HG03139 (cell line): ENCODE measurements at regions not wholly inside any gene's neighbourhood (a gene's known extent, or its start where the extent isn't known, plus 50 kb on each side); places are given as distances from the start of the nearest gene placed in this dataset.
"Not testable (repeated sequence)": the region's sequence is repeated elsewhere in the genome, so short reads cannot be mapped to it uniquely, and the experiment has no call there.

ENCODE experiments used
- ATAC-seq: cut with Tn5 transposase; IDR thresholded peaks from one replicate; pipeline ENCODE4 v1.9.1; 2021; ENCODE audit not compliant: unreplicated experiment

GRCh38 chr12:67758521-67758920 lies 110.0 kb downstream of the DYRK2 start:
- ATAC-seq, result no peak

- ATAC-seq, result no peak
Observed at GRCh38 chr12:67759829-67760228, 111.3 kb downstream of the DYRK2 start.

- no peak for ATAC-seq
Observed at GRCh38 chr12:67760586-67761275, 112.2 kb downstream of the DYRK2 start.

GRCh38 chr12:67761566-67761965 lies 113.0 kb downstream of the DYRK2 start:
- no peak for ATAC-seq

GRCh38 chr12:67764055-67764454 lies 115.5 kb downstream of the DYRK2 start:
- no peak for ATAC-seq

GRCh38 chr12:67764946-67765619 lies 116.5 kb downstream of the DYRK2 start:
- no peak for ATAC-seq

- ATAC-seq, result no peak
Observed at GRCh38 chr12:67765776-67766766, 117.5 kb downstream of the DYRK2 start.

- ATAC-seq, result no peak
Observed at GRCh38 chr12:67772267-67773169, 124.0 kb downstream of the DYRK2 start.

- no peak for ATAC-seq
Observed at GRCh38 chr12:67773896-67774295, 125.4 kb downstream of the DYRK2 start.

- ATAC-seq, result no peak
Observed at GRCh38 chr12:67774983-67775587, 126.5 kb downstream of the DYRK2 start.

GRCh38 chr12:67780580-67781084 lies 132.1 kb downstream of the DYRK2 start:
- no peak for ATAC-seq

GRCh38 chr12:67782573-67782972 lies 134.0 kb downstream of the DYRK2 start:
- ATAC-seq, result no peak

- no peak for ATAC-seq
Observed at GRCh38 chr12:67783393-67783792, 134.8 kb downstream of the DYRK2 start.

GRCh38 chr12:67784831-67785230 lies 136.3 kb downstream of the DYRK2 start:
- no peak for ATAC-seq

GRCh38 chr12:67786086-67786485 lies 137.5 kb downstream of the DYRK2 start:
- no peak for ATAC-seq

GRCh38 chr12:67788118-67788517 lies 139.6 kb downstream of the DYRK2 start:
- no peak for ATAC-seq

GRCh38 chr12:67789266-67789665 lies 140.7 kb downstream of the DYRK2 start:
- ATAC-seq, result no peak

- no peak for ATAC-seq
Observed at GRCh38 chr12:67790660-67791059, 142.1 kb downstream of the DYRK2 start.

GRCh38 chr12:67791362-67791761 lies 142.8 kb downstream of the DYRK2 start:
- not testable (repeated sequence) for ATAC-seq

- no peak for ATAC-seq
Observed at GRCh38 chr12:67792185-67792584, 143.6 kb downstream of the DYRK2 start.
